Stimulated activated CD4-positive, alpha-beta T cell treated with anti-CD3 and anti-CD28 coated beads, Interleukin-1b, Interleukin-23, amount 100 ng/mL, for 24 hours (primary cell): ENCODE measurements at regions not wholly inside any gene's neighbourhood (a gene's known extent, or its start where the extent isn't known, plus 50 kb on each side); places are given as distances from the start of the nearest gene placed in this dataset.

Experiments used
- DNase-seq, 4 experiments: peaks; one replicate each; pipeline ENCODE4 v3.0.0-alpha.2; 2020; ENCODE audit warnings: low read depth in 4 of 4, low spot score in 1 of 4

DNA sequence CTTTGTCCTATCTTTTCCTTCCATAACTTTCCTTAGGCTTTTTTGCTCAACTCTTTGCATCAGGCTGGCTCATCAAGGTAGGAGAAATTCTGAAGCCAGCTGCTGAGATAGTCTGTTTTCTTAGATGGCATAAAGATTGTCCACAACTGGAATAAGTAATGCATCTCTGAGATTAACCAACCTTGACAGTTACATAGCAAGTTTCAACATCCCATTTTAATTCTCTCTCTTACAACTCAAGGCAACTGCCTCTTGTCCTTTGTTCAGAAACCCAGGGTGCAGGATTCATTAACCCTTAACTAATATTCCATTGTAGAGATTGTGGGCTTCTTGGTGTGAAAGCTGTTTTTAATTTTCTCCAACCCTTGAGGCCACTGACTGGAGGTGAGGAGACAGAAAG, 239.2 kb downstream of the LACC1 start:
- DNase-seq: no peak

GRCh38 chr13:44120043-44120442, 240.3 kb downstream of the LACC1 start:
- no peak for DNase-seq

- no peak for DNase-seq
These were observed 241.4 kb downstream of the LACC1 start for GRCh38 chr13:44120849-44121755.

DNA sequence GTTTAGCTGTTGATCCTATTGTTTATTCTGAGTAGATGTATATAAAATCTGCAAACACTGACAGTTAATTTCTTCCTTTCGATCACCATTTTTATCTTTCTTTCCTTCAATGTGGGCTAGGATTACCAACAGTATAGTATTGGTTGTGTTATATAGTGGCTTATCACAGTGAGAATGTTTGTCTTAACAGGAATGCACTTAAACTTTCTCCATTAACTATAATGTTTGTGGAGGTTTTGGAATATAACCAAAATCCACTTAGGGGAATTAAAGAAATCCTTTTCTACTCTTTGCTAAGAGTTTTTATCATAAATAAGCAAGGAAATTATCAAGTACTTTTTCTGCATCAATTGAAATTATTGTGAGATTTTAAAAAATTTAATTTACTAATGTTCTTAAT, 244.6 kb downstream of the LACC1 start:
- no peak for DNase-seq

GRCh38 chr13:44125943-44126469, 246.3 kb downstream of the LACC1 start:
- no peak for DNase-seq

- no peak for DNase-seq
These were observed 245.0 kb upstream of the SERP2 start for GRCh38 chr13:44128552-44129001.

DNA sequence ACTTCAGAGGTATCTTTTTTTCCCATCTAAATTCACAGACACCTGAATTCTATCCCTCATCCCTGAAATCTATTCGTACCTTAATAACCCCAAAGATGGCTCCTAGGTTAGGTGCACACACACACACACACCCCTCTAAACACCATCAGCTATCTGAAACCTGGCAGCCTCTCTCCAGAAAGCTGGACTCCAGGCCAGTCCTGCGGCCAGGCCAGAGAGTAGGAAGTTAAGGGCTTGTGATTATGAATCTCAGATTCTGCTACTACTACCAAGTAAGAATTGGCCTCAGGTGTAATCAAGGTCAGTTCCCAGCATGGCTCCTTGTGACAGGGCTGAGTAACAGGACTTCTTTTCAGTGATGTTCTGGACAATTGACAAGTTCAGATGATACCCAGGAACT, 244.2 kb upstream of the SERP2 start:
- no peak for DNase-seq

DNA sequence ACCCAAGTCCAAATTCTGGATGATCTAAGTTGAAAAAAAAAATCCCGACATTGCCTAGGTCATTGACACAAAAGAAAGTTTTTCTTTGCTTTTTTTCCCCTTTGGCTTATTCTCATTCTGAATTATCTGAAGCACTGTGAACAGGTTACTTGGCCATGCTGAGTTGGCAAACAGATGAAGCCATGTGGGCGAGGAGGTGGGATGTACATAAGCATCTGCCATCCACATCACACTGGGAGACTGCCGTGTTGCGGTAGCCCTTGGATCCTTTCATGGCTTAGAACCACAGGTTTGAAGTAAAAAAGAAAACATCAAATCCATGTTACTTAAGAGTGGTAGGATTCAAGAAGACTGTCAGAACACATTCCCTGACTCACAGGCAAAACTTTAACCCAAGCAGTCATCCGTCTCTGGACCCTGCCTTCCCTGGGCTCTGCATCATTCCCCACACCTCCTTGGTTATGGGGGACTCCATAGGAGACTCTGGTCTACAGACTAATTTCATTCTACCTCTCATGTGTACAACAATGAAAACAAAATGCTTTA, 242.5 kb upstream of the SERP2 start:
- no peak for DNase-seq

- DNase-seq: no peak
These were observed 240.9 kb upstream of the SERP2 start for GRCh38 chr13:44132710-44133109.

- DNase-seq: no peak
These were observed 240.0 kb upstream of the SERP2 start for GRCh38 chr13:44133626-44134025.

DNA sequence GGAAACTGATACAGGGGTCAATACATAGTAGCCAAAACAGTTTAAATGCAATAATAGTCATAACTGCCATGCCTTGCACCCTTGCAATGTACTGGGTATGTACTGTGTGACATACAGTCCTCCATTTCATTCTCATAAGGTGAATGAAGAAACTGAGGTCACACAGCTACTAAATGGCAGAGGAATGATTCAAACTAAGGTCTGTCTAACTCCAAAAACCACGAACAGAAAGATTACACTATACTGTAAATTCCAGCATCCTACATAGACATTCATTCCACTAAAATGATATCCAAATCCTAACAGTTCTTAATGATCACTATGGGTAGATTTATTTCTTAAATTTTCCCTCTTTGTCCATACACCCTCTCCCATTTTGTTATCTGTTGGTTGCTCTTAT, 238.1 kb upstream of the SERP2 start:
- no peak for DNase-seq

GRCh38 chr13:44136696-44137268, 236.8 kb upstream of the SERP2 start:
- no peak for DNase-seq

DNA sequence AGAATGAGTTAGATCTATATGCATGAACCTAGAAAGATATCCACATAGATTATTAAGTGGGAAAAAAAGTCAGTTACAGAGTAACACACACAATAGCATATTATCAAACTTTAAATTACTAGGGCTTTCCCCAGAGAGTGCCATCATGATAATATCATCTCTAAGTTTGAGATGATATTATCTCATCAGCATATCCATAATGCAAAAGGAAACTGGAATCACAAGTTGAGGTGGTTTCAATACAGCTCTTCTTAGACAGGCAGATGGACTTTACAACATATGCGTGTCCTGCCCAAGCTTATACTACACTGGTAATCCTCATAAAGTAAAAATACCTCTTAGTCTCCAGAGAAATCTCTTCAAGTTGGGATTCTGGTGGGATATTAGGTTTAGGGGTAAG, 236.2 kb upstream of the SERP2 start:
- no peak for DNase-seq

- no peak for DNase-seq
These were observed 233.5 kb upstream of the SERP2 start for GRCh38 chr13:44140146-44140545.

- peak in 1 of 4 experiments; percentile 0 for DNase-seq
These were observed 232.5 kb upstream of the SERP2 start for GRCh38 chr13:44140888-44141724.

GRCh38 chr13:44141725-44142539, 231.7 kb upstream of the SERP2 start:
- peak; percentile 79 to 97 (median 89) for DNase-seq

DNA sequence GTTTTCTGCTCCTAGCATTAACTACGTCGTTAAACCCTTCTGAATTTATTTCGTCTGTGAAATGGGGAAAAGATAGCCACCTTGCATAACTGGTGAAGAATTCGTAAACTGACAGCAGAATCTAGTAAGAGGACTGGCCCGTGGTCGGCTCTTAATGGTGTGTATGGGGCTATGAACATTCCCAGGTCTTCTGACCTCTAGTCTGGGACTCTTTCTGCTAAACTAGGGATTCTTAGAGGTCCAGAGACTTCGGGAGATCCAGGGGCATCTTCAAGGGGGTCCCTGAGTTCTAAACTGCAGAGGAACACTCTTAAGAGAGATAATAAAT, 231.1 kb upstream of the SERP2 start:
- no peak for DNase-seq

GRCh38 chr13:44142941-44143665, 230.5 kb upstream of the SERP2 start:
- no peak for DNase-seq

GRCh38 chr13:44146138-44146537, 227.5 kb upstream of the SERP2 start:
- DNase-seq: no peak

DNA sequence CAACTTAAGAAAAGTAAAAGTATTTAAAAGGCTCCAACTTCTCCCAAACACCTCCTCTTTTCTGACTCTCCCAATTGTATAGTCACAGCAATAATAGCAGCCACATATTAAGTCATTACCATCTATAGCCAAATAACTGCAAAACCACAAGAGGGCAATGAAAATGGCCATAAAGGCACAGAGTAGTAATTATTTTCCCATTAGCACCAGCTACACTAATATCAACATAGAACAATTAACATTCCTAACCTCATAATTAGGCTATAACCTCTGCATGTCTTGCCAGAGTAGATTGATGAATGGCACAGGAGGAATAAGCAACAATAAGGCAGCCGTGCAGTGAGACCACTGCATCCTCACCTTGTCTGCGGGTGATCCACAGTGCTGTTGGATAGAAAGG, 226.4 kb upstream of the SERP2 start:
- DNase-seq: no peak
